ENCODE measurements at regions not wholly inside any gene's neighbourhood (a gene's known extent, or its start where the extent isn't known, plus 50 kb on each side); places are given as distances from the start of the nearest gene placed in this dataset.
"Not testable (repeated sequence)": the region's sequence is repeated elsewhere in the genome, so short reads cannot be mapped to it uniquely, and the experiment has no call there.

DNA sequence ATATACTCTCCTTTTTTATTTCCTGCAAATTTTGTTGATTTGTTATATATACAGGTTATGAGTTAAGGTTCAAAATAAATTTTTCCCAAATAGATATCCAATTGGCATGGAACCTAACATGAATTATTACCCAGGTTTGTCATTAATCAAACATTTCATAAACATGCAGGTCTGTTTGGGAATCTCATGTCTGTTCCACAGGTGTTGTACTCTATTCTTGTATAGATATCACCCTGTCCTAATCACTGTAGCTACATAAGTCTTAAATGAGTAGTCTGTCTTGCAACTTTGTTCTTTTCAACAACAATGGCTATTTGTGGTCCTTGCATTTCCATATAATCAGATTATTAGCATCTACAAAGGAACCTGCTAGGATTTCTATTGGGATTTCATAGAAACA lies 121.9 kb downstream of the LIMS4 start:
- DNase-seq; H3K27ac Mint-ChIP-seq; H3K4me3 Mint-ChIP-seq; H3K9me3 Mint-ChIP-seq; H3K27me3 Mint-ChIP-seq; H3K36me3 Mint-ChIP-seq; H3K4me1 Mint-ChIP-seq; ATAC-seq (ENCODE audit: low read depth in 2 of 2): not testable (repeated sequence)

DNA sequence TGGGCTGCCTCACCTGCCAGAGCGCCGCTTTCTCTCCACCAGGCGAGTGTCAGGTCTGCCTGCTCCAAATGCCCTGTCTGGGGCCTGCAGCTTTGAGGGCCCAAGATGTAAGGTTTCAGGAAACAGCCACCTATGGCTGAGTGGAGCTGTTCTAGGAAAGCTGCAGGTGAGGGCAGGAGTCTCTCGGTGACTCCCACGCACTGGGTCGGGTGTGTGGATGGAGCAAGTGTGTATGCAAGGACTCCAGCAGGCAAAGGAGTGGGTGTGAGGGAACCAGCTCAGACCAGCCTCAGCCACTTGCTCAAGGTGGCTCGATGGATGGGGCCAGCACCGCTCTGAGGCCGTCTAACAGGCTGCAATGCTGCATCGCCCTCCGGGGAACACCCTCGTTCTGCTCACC lies 123.7 kb downstream of the LIMS4 start:
- not testable (repeated sequence) for H3K4me1 Mint-ChIP-seq; ATAC-seq (ENCODE audit: low read depth in 2 of 2); H3K9me3 Mint-ChIP-seq; H3K4me3 Mint-ChIP-seq; H3K36me3 Mint-ChIP-seq; DNase-seq; H3K27ac Mint-ChIP-seq; H3K27me3 Mint-ChIP-seq

DNA sequence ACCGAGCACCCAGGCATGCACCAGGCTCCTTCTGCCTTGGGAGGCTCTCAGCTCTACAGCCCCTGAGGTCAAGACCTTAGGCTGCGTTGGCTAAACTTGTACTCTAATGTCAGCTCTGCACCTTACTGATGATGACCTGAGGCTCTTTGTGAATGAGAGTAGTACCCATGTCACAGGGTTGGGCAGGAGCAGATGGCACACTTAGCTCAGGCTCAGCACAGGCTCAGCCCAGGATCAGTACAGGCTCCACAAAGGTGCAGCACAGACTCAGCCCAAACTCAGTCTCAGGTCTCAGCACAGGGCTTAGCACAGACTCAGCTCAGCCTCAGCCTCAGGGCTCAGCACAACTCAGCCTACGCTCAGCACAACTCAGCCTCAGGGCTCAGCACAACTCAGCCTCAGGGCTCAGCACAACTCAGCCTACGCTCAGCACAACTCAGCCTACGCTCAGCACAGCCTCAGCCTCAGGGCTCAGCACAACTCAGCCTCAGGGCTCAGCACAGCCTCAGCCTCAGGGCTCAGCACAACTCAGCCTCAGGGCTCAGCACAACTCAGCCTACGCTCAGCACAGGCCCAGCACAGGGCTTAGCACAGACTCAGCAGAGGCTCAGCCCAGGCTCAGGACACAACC lies 128.1 kb downstream of the LIMS4 start:
- not testable (repeated sequence) for H3K27me3 Mint-ChIP-seq; DNase-seq; H3K4me1 Mint-ChIP-seq; H3K9me3 Mint-ChIP-seq; H3K4me3 Mint-ChIP-seq; ATAC-seq (ENCODE audit: low read depth in 2 of 2); H3K27ac Mint-ChIP-seq; H3K36me3 Mint-ChIP-seq

DNA sequence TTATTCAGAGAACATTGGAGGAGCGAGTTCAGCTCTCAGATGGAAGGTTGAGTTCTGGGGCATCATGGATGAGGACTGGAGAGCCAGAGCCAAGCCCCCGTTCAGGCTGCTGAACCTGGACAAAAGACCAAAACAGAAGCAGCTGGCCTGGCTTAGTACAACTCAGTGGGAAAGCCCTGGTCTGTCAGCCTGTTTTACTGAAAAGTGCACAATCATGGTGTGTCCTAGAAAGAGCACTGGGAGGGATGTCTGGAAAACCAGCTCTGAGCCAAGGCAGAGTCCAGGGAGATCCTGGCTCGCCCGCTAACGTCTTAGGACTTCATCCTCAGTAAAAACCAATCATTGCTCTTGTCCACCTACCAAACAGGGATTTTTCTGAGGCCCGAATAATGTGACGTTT lies 129.7 kb upstream of the MTLN start:
- not testable (repeated sequence) for H3K27me3 Mint-ChIP-seq; H3K4me3 Mint-ChIP-seq; DNase-seq; H3K9me3 Mint-ChIP-seq; ATAC-seq (ENCODE audit: low read depth in 2 of 2); H3K4me1 Mint-ChIP-seq; H3K36me3 Mint-ChIP-seq; H3K27ac Mint-ChIP-seq

DNA sequence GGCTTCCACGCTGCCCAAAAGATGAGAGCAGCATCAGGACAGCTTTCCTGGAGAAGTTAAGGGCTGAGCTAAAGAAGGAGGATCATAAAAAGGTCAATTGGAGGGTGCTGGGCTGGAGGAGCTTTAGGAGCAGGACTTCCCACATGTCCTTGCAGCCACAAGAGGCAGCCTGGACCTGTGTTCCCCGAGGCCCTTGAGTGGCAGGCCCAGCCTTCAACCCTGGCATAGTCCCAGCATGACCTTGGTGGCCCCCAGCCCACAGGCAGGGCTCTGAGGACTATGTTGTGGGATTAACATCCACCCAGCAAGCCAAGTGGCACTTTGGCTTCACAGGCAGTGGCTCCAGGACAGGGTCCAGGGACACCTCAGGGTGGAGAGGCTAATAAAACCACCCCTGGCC lies 126.8 kb upstream of the MTLN start:
- DNase-seq; H3K27ac Mint-ChIP-seq; H3K4me1 Mint-ChIP-seq; H3K9me3 Mint-ChIP-seq; H3K36me3 Mint-ChIP-seq; H3K4me3 Mint-ChIP-seq; ATAC-seq (ENCODE audit: low read depth in 2 of 2); H3K27me3 Mint-ChIP-seq: not testable (repeated sequence)

DNA sequence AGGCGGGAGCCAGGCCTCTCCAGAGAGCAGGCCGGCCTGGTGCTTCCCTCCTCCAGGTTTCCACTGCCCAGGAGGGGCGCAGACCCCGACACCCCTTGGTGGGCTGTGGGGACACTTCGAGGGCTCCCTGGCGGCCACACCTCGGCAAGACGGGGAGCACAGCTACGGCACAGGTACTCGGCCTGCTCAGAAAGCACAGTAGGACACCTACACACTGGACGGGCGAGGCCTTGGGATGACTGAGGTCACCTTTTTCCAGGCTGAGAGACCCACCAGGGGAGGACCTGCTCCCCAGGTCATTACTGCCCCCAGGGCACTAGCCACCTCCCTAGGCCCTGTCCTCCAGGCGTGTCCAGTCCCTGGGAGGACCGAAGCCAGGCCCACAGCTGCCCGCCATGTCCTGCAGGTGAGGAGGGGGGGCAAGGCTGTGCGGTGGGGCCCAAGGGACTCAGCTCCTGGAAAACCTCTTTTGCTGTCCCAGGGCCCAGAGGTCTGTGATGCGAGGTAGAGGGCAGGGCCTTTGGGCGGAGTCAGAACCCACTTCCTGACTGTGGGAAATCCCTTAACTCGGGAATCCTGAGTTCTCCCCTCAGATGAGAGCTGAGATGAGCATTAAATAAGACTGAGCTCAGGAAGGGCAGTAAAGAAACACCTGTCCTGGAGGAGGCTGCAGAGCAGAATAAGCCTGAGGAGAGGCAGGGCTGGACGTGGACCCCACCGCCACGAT lies 126.1 kb upstream of the MTLN start:
- not testable (repeated sequence) for H3K4me3 Mint-ChIP-seq; DNase-seq; H3K4me1 Mint-ChIP-seq; H3K27me3 Mint-ChIP-seq; H3K27ac Mint-ChIP-seq; H3K36me3 Mint-ChIP-seq; H3K9me3 Mint-ChIP-seq; ATAC-seq (ENCODE audit: low read depth in 2 of 2)

DNA sequence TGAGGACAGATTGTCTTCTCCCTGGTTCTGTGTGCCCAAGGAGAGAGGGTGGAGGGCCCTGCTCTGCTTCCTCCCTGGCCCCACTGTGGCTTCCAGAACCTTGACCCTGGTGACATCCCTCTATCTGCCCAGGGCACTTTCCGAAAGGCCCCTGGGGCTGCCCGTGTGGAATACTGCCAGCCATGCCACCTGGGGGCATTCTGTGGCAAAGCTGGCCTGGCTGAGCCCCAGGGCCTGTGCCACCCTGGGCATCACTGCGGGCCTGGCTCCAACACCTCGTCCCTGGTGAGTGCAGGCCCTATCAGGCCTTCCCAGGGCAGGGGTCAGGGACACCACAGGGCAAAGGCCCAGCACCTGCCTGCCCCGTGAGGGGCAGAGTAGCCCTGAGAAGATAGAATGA lies 123.7 kb upstream of the MTLN start:
- not testable (repeated sequence) for ATAC-seq (ENCODE audit: low read depth in 2 of 2); DNase-seq; H3K36me3 Mint-ChIP-seq; H3K4me3 Mint-ChIP-seq; H3K4me1 Mint-ChIP-seq; H3K27ac Mint-ChIP-seq; H3K9me3 Mint-ChIP-seq; H3K27me3 Mint-ChIP-seq

DNA sequence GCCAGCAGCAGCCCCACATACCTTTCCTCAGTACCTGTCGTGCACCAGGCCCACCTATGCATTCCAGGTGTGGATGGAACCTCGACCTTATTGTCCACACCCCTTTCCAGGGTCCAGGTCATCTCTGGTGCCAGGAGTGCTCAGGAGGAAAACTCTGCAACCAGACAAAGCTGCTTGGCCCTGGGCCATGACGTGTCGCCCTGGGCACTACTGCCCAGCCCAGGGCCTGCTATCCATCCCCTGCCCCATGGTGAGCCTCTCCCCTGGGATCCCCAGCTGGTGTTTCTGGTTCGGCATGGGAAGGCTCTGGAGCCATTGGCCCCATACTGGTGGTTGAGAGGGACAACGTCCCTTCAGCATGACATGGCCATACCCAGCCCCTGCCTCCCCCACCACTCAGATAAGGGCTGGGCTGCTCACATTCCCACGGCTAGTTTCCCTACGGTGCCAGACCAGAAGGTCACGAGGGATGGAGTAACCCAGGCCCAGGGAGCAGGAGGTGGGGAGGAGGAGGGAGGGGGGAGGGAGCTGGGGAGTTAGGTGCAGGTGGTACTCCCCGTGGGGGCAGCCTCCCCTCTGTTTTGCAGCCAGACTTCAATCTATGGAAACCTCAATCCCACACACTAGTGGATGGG lies 123.2 kb upstream of the MTLN start:
- not testable (repeated sequence) for H3K4me3 Mint-ChIP-seq; H3K27me3 Mint-ChIP-seq; H3K27ac Mint-ChIP-seq; H3K4me1 Mint-ChIP-seq; DNase-seq; H3K36me3 Mint-ChIP-seq; H3K9me3 Mint-ChIP-seq; ATAC-seq (ENCODE audit: low read depth in 2 of 2)

DNA sequence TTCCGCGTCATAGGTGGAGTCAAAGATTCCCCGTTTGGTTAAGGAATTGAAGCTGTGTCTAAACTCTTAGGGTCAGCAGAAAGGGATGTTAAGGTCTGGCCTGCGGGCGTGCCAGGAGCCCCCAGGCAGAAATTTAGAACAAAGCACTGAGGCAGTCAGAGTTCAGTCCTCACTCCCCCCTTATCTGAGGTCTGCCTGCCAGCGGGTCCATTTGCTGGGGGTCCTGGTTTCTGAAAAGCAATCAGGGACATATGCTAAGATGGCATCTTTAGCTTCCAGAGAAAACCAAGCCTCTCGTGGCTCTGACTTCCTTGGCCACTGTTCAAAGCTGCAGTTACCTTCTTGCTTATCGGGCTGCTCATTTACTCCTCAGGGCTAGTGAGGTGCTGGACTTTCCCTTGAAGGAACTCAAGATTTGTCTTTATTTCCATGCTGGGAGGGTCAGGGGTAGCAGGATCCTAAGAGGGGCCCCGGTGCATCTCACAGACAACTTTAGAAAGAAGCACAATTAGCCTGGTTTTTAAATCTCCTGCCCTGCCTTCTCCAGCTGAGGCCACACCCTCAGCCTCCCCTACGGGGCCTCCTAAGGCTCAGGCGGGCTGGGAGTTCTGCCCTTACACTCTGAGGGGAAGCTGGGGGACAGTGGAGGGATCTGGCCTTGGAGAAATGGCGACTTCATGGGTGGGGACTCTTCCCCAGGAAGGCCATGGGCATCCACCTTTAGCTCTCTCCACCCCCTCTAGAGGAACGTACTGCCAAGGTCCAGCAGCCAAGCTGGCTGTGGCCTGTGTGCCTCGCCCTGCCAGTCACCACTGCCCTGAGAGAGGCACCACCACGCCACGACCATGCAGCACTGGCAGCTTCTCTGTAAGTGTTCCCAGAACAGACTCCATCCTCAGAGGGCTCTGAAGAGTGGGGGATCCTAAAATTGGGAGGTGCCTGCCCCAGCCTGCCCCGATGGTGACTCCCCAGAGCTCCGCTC lies 121.1 kb upstream of the MTLN start:
- ATAC-seq (ENCODE audit: low read depth in 2 of 2); H3K27ac Mint-ChIP-seq; H3K27me3 Mint-ChIP-seq; H3K9me3 Mint-ChIP-seq; H3K4me1 Mint-ChIP-seq; H3K36me3 Mint-ChIP-seq; DNase-seq; H3K4me3 Mint-ChIP-seq: not testable (repeated sequence)

DNA sequence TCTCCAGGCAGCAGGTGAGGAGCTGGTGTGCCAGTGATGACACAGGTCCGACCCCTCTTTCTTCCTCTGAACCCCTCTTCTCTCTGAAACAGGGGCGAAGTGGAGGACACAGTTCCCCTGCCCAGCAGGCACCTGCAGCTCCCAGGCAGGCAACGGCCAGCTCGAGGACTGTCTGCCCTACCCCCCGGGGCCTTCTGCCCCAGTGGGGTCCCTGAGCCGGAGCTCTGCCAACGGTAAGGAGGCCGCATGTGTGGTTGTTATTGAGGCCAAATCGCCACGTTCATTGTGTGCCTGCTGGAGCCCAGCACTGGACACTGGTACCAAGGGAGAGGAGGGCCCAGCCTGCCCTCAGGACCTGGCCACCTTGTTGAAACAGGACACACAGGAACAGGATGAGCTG lies 119.3 kb upstream of the MTLN start:
- not testable (repeated sequence) for H3K27ac Mint-ChIP-seq; H3K4me1 Mint-ChIP-seq; H3K27me3 Mint-ChIP-seq; H3K9me3 Mint-ChIP-seq; H3K36me3 Mint-ChIP-seq; H3K4me3 Mint-ChIP-seq; ATAC-seq (ENCODE audit: low read depth in 2 of 2); DNase-seq

DNA sequence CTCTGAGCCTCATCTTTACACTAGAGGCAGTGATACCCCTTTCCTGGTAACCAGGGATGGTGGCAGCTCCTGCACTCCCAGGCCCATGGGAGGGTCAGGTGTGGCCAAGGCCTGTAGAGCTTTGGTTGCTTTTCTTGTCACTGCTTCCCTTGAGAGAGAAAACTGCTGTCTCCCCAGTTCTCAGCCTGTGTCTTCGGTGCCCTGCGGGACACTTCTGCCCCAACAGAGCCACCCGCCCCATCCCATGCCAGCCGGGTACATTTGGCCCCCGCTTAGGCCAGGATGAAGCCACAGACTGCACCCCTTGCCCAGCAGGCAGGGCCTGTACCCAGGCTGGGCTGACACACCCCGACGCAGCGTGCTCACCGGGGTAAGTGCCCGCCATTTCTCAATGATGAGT lies 117.4 kb upstream of the MTLN start:
- ATAC-seq (ENCODE audit: low read depth in 2 of 2); H3K4me3 Mint-ChIP-seq; H3K4me1 Mint-ChIP-seq; DNase-seq; H3K27ac Mint-ChIP-seq; H3K9me3 Mint-ChIP-seq; H3K36me3 Mint-ChIP-seq; H3K27me3 Mint-ChIP-seq: not testable (repeated sequence)

DNA sequence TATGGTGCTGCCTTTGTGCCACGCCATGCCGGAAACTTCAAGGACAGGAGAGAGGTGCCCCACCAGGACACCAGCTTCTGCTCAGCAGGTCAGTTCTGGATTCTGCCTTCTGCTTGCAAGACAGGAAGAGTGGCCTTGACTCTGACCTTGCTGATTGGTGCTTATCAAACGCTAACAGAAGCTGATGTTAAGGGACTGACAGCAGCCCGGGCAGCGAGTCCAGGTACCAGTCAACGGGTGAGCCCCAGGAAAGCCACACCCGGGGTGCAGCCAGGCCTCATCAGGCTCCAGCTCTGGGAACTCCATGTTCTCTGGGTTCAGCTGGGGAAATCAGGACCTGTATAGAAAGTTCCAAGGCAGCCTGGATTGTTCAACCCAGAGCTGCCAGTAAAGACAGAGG lies 116.8 kb upstream of the MTLN start:
- ATAC-seq (ENCODE audit: low read depth in 2 of 2): not testable (repeated sequence)

DNA sequence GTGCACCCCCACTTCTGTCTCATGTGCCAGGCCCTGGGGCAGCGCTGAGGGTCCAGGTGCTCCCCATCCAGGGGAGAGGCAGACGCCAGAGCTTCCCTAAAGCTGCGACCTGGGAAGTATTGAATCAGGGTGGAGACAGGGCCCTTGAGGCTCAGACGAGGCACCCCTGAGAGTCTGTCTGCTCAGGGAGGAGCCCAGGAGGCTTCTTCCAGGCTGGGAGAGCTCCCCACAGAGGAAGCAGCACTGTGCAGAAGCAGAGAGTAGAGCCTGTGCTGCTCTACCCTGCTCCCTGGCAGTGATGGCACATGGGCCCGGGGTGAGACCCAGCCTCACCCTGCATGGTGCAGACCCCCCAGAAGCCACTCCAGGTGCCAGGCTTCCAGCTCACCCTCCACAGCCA lies 116.3 kb upstream of the MTLN start:
- not testable (repeated sequence) for H3K27ac Mint-ChIP-seq, H3K4me3 Mint-ChIP-seq

More for the DNA sequence above, 116.8 kb upstream of the MTLN start:
- H3K36me3 Mint-ChIP-seq, DNase-seq, H3K27ac Mint-ChIP-seq, H3K9me3 Mint-ChIP-seq, H3K27me3 Mint-ChIP-seq, H3K4me1 Mint-ChIP-seq, H3K4me3 Mint-ChIP-seq: not testable (repeated sequence)

More for the DNA sequence above, 116.3 kb upstream of the MTLN start:
- not testable (repeated sequence) for DNase-seq; H3K9me3 Mint-ChIP-seq; ATAC-seq (ENCODE audit: low read depth in 2 of 2); H3K36me3 Mint-ChIP-seq; H3K4me1 Mint-ChIP-seq; H3K27me3 Mint-ChIP-seq

Data from naive B cell (primary cell).